Heart left ventricle (tissue), 13 donors: ENCODE measurements at regions not wholly inside any gene's neighbourhood (a gene's known extent, or its start where the extent isn't known, plus 50 kb on each side); places are given as distances from the start of the nearest gene placed in this dataset.

Source experiments
- CTCF ChIP-seq, 12 donors: fragments of 200-600 bp; sonication (generic) in 4 of 12; IDR thresholded peaks; one replicate each; pipeline versions ENCODE4 v1.5.0 to v1.8.0; 2018 to 2022; ENCODE audit warnings: antibody characterized with exemption in 12 of 12, mild to moderate bottlenecking in 5 of 12
- POLR2A ChIP-seq, 2 donors: fragments of 450-650 bp; IDR thresholded peaks; one replicate each; pipeline ENCODE4 v1.6.1; 2017; ENCODE audit warnings: antibody characterized with exemption in 2 of 2, mild to moderate bottlenecking in 2 of 2, moderate library complexity in 2 of 2
- donor health status: ischemic (EF 13 %, LVEDD 7.1; RV severe dilation, severe dysfunction).
- donor health status: DM: no; HTN: yes; CAD: no.
- donor health status: DM: no; HTN: no; CAD: no.
- donor health status: ischemic (EF 25% LVEDD 6.9; RV normal size, moderate dysfunction).
- donor health status: ischemic (EF 25% LVEDD 5.7; RV mildly dilated, moderate dysfunction).
- donor health status: ischemic (EF 35%, LVEDD 5.7; RV mildly dilated, moderate dysfunction).
- donor health status: nonischemic (EF 11% LVEDD 7.7; RV severe dilation, severe dysfunction).
- donor health status: DM: yes; HTN: yes; CAD: no.
- donor health status: PGD.
- donor health status: ischemic (EF 29% LVEDD 5.4; RV normal size, mild dysfunction).
- donor health status: nonischemic (EF 23%, LVEDD 6.1; RV moderate dilation, normal function).

GRCh38 chr20:16930656-16931055, 182.5 kb downstream of the OTOR start:
- TF ChIP-seq POLR2A (IDR thresholded peaks at IDR 0.05) (no peak), CTCF (IDR thresholded peaks at IDR 0.05) (no peak)
